Spinal cord (tissue), 9 donors: ENCODE measurements at regions not wholly inside any gene's neighbourhood (a gene's known extent, or its start where the extent isn't known, plus 50 kb on each side); places are given as distances from the start of the nearest gene placed in this dataset.
A peak's percentile ranks its signal among the peaks of the same experiment; 100 is the strongest.

ENCODE experiments used
- DNase-seq, 6 donors: peaks; one replicate each; pipeline versions ENCODE4 v3.0.0 to v3.0.0-alpha.2; 2013 to 2015; ENCODE audit warnings: low spot score in 6 of 6, low read depth in 4 of 6
- H3K27ac ChIP-seq: one replicate; pipeline ENCODE4 v1.5.1; 2013; ENCODE audit warnings: low read depth, low read length, control low read depth
- H3K27me3 ChIP-seq: one replicate; pipeline ENCODE4 v1.6.1; 2013; ENCODE audit warnings: low read length; ENCODE audit not compliant: control insufficient read depth, insufficient read depth
- H3K36me3 ChIP-seq: one replicate; pipeline ENCODE4 v1.6.1; 2013; ENCODE audit warnings: low read length; ENCODE audit not compliant: control insufficient read depth, insufficient read depth
- H3K4me1 ChIP-seq: one replicate; pipeline ENCODE4 v1.6.1; 2013; ENCODE audit warnings: low read length; ENCODE audit not compliant: control insufficient read depth, insufficient read depth
- H3K4me3 ChIP-seq: one replicate; pipeline ENCODE4 v1.5.1; 2013; ENCODE audit warnings: low read depth, low read length, control low read depth
- H3K9me3 ChIP-seq: one replicate; pipeline ENCODE4 v1.6.1; 2013; ENCODE audit warnings: low read length; ENCODE audit not compliant: control insufficient read depth, insufficient read depth
- WGBS: methylation state at CpG from one replicate; pipeline ENCODE4 v1.1.5; 2013; ENCODE audit warnings: missing lambda C conversion rate; ENCODE audit not compliant: insufficient coverage; 5-methylcytosine and 5-hydroxymethylcytosine counted together
- donor health status: healthy.

DNA sequence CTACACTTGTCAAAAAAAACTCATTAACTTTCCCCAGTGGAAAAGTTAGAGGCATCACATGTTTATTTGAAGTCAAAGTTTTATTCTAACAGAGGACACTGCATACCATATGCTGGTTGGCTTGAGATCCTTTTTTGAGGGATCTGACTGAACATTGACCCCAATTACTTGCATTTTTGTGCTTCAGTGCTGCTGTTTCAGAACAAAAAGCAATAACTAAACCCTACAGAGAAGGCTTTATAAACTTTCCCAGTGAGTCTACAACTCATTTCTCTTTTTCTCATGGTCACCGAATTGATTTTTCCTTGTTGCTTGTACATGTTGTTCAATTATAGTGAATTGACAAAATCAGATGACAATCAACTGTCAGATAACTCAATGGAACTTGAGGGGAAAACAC is 69.3 kb upstream of the PHYHIPL start:
- WGBS = no CpG with 5 or more reads among the region's 1 CpG
- H3K4me3 ChIP-seq = no peak overlapping the region
- H3K27me3 ChIP-seq = no peaks in the 10 kb centered on the region
- no peaks in the 10 kb centered on the region for H3K4me1 ChIP-seq
- peak overlapping the region; percentile 43 for H3K27ac ChIP-seq
- no peaks in the 10 kb centered on the region for H3K9me3 ChIP-seq
- no peaks in the 10 kb centered on the region for H3K36me3 ChIP-seq
- peak in 2 of 6 donors; percentile 40 to 46 for DNase-seq

DNA sequence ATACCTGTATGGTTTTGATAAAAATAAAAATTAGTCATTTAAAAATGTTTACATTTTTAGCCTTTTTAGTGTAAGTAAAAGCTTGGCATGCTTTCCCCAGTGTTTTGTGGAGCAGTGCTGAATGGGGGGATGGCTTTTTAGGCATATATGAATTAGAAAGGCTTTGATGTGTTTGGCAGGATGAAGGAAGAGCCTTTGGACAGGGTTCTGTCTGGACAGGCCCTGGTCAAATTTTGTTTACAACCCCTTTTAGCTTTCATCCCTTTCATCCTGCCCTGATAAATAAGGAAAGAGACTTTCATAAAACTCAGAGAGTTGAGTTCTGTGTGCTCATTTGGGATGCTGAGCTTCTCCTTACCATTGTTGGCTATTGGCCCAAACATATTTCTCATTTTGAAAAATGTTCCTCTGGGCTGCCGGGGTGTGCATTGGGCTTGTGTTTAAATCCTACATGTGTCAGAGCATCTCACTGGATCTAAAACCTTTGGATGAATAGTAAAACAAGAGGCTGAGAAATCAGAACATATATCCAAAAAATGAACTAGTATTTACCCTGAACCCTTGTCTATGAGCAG is 68.1 kb upstream of the PHYHIPL start:
- peak in 1 of 6 donors; percentile 67 for DNase-seq
- Histone ChIP-seq H3K36me3 (no peaks in the 10 kb centered on the region), H3K27me3 (no peaks in the 10 kb centered on the region), H3K4me1 (no peaks in the 10 kb centered on the region), H3K9me3 (no peaks in the 10 kb centered on the region), H3K4me3 (no peak overlapping the region), H3K27ac (no peak overlapping the region)
- no CpG with 5 or more reads among the region's 1 CpG for whole genome bisulfite sequencing

DNA sequence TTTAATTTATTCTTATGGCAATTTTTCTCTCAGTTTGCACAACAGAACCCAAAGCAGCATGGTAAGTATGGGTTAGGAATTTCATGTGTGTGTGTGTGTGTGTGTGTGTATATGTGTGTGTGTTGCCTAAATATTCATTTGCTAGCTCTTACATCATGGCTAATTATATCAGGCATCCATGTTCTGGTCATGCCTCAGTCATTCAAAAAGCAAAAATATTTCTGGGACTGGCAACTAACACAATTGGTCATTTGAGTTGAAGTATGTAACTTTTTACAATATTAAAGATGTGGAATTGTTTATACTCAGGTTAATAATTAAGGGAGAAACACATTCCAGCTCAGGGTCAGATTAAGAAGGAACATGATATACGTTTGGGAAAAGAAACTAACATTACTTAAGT is 67.6 kb upstream of the PHYHIPL start:
- Histone ChIP-seq H3K27me3 (no peaks in the 10 kb centered on the region), H3K4me1 (no peaks in the 10 kb centered on the region), H3K27ac (no peak overlapping the region), H3K4me3 (no peak overlapping the region), H3K9me3 (no peaks in the 10 kb centered on the region), H3K36me3 (no peaks in the 10 kb centered on the region)
- WGBS = no CpG with 5 or more reads among the region's 1 CpG
- no peak for DNase-seq

- no peaks in the 10 kb centered on the region for H3K9me3 ChIP-seq
- H3K36me3 ChIP-seq = no peaks in the 10 kb centered on the region
- H3K4me3 ChIP-seq = no peak overlapping the region
- no peak overlapping the region for H3K27ac ChIP-seq
- no peaks in the 10 kb centered on the region for H3K4me1 ChIP-seq
- no CpG with 5 or more reads among the region's 2 CpGs for WGBS
- DNase-seq = peak in 1 of 6 donors; percentile 17
- no peaks in the 10 kb centered on the region for H3K27me3 ChIP-seq
These were observed 66.6 kb upstream of the PHYHIPL start for GRCh38 chr10:59109826-59110225.

GRCh38 chr10:59124187-59124586 is 52.3 kb upstream of the PHYHIPL start:
- Histone ChIP-seq H3K36me3 (no peaks in the 10 kb centered on the region), H3K4me1 (no peaks in the 10 kb centered on the region), H3K27ac (no peak overlapping the region), H3K9me3 (peaks cover 6% of the 10 kb centered on the region), H3K4me3 (no peak overlapping the region), H3K27me3 (no peaks in the 10 kb centered on the region)
- no CpG with 5 or more reads among the region's 3 CpGs for WGBS
- DNase-seq = no peak

DNA sequence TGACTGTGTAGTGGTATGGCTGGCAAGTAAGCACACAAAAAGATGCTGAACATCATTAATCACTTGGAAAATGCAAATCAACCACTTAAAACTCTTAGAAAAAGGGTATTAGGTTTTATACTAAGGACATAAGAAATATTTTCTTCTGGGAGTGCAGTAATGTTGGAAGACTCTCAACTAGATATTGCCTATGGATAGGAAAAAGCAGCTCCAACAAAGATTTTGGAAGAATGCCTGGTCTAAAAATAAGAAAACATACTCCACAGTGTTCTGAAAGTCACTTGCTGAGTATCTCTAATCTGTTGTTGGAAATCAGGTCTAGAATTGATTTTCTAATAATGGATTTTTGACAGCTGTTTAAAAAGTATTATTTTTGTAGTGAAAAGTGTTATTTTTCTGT is 50.8 kb upstream of the PHYHIPL start:
- no peak overlapping the region for H3K4me3 ChIP-seq
- H3K27ac ChIP-seq = peak overlapping the region; percentile 54
- DNase-seq = peak in 1 of 6 donors; percentile 68
- no peaks in the 10 kb centered on the region for H3K36me3 ChIP-seq
- H3K27me3 ChIP-seq = no peaks in the 10 kb centered on the region
- H3K4me1 ChIP-seq = no peaks in the 10 kb centered on the region
- peaks cover 6% of the 10 kb centered on the region for H3K9me3 ChIP-seq

DNA sequence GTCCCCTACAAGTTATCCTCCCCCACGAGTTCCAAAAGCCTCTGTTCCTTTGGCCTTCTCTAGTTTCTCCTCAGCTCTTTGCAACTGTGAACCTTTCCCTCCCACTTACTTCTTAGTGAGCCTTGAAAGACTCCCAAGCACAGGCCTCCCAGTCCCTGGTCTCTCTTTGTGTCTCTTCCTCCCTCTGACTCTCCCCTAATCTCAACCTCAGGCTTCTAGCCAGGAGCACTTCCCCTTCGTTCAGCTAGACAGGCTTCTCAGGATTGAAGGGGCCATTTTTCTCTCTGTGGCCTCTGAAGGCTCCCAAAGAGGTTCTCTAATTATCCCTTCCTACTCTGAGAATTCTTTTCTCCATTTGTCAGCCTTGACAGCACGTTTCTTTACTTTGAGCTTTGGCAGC is 50.2 kb upstream of the PHYHIPL start:
- Histone ChIP-seq H3K36me3 (no peaks in the 10 kb centered on the region), H3K27ac (peak overlapping the region; percentile 54), H3K4me3 (no peak overlapping the region), H3K9me3 (peaks cover 5% of the 10 kb centered on the region), H3K4me1 (no peaks in the 10 kb centered on the region), H3K27me3 (no peaks in the 10 kb centered on the region)
- 29% methylated on average over 3 of the region's 3 CpGs for WGBS
- peak in 2 of 6 donors; percentile 81 to 83 for DNase-seq
